Ishikawa (cell line): ENCODE measurements at regions not wholly inside any gene's neighbourhood (a gene's known extent, or its start where the extent isn't known, plus 50 kb on each side); places are given as distances from the start of the nearest gene placed in this dataset.

Source experiments
- RAD21 ChIP-seq: IDR thresholded peaks from 2 replicates; pipeline ENCODE4 v1.6.1; 2012; ENCODE audit warnings: low read depth
- USF1 ChIP-seq: IDR thresholded peaks from 2 replicates; pipeline ENCODE4 v1.6.1; 2012

GRCh38 chr2:34492561-34493455 is 893.7 kb upstream of the FAM98A start:
- no peak for TF ChIP-seq USF1
- no peak for TF ChIP-seq RAD21
